ENCODE measurements at regions not wholly inside any gene's neighbourhood (a gene's known extent, or its start where the extent isn't known, plus 50 kb on each side); places are given as distances from the start of the nearest gene placed in this dataset.
"Not testable (repeated sequence)": the region's sequence is repeated elsewhere in the genome, so short reads cannot be mapped to it uniquely, and the experiment has no call there.

DNA sequence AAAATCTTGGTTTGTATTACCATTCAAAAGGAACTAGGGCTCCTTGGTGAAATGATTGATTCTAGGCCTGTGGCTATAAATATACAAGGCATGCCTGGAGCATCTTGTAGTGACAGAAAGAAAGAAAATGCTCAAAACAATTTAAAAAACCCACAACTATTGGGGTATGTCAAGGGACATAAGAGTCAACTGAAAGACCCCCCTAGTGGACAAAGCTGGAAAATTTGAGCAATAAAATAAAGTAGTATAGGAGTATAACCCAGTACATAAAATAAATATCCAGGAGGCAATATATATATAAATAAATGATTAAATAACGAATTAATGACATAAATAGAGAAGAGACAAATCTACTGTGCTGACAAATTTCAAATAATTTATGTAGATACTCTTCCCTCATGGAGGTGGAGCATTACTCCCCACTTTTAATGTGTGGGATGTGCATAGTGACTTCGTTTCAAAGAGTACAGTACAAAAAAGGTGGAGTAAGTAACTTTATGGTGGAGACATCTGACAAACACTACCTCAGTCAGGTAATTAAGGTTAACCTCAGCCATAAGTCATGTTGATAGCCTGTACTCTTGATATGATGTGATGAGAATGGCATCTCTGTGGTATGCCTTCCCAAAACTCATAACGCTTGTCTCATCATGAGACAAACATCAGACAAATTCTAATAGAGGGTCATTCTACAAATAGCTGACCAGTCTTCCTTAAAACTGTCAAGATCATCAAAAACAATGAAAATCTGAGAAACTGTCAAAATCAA, 185.0 kb upstream of the GLRA2 start:
- no peak overlapping the region for H3K4me3 ChIP-seq (replicated peaks; ENCODE audit: low read depth, low read length)
- no peak for DNase-seq (ENCODE audit: low read depth)
- TF ChIP-seq CTCF (IDR thresholded peaks at IDR 0.05; ENCODE audit: low read length, missing control alignments): no peak

DNA sequence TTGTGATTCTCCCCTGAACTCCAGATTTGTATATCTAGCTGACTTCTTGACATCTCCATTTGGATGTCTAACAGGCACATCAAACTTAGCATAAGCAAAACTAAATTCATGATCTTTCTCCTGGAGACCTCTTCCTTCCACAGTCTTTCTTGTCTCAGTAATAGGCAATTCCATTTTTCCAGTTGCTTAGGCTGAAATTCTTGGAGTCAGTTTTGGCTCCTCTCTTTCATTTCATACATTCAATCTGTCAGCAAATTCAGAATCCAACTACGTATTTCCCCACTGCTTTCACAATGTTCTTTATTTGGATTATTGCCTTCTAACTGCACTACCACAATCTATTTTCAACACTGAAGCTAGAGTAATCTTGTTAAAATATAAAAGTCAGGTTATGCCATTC, 219.9 kb upstream of the GLRA2 start:
- no peak for DNase-seq (ENCODE audit: low read depth)
- H3K4me3 ChIP-seq (replicated peaks; ENCODE audit: low read depth, low read length): no peak overlapping the region
- TF ChIP-seq CTCF (IDR thresholded peaks at IDR 0.05; ENCODE audit: low read length, missing control alignments): no peak

DNA sequence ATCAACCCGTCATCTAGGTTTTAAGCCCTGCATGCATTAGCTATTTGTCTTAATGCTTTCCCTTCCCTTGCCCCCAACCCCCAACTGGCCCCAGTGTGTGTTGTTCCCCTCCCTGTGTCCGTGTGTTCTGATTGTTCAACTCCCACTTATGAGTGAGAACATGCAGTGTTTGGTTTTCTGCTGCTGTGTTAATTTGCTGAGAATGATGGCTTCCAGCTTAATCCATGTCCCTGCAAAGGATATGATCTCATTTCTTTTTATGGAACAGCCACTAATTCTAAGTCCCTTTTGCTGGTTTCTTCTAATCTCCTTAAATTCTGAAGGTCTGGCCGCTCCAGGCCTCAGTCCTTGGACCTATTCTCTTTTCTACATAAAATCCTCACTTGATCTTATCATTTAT, 220.4 kb upstream of the GLRA2 start:
- not testable (repeated sequence) for H3K4me3 ChIP-seq (replicated peaks; ENCODE audit: low read depth, low read length); DNase-seq (ENCODE audit: low read depth)

DNA sequence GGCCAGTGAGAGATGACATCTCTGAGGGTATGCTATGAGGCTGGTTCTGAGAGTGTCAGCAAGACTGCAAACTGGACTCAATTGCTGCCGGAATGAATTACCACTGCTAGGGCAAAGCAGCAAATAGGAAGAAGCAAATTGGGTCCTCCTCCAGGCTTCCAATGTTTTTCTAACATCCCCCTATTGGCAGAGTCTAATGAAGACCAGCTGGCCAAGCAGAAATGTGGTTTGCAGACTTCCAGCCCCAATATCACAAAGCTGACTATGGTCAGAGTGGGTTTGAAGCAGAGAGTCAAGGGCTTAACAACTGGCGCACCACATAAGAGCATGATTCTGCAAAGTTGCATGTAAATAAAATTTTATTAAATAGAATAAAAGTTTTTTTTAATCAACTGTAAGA, 225.4 kb upstream of the GLRA2 start:
- TF ChIP-seq CTCF (IDR thresholded peaks at IDR 0.05; ENCODE audit: low read length, missing control alignments): no peak
- DNase-seq (ENCODE audit: low read depth): no peak
- no peak overlapping the region for H3K4me3 ChIP-seq (replicated peaks; ENCODE audit: low read depth, low read length)

GRCh38 chrX:14302561-14302960, 226.8 kb upstream of the GLRA2 start:
- DNase-seq (ENCODE audit: low read depth); H3K4me3 ChIP-seq (replicated peaks; ENCODE audit: low read depth, low read length): not testable (repeated sequence)

DNA sequence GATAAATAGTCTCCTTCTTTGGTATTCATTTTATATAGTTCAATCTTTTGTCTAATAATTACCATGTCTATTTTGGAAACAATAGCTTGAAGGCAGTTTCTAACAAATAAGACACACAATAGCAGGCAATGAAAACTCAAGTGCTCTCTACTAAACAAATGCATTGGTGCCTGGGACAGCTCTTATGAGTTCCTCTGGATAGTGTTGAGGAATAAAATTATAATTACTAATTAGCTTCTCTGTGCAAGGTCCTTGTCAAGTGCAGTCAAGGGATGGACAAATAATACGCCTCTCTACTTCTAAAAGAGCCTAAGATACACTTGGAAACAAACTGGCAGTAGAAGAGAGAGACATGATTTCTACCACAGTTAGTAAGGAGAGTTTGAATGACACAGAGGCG, 229.0 kb upstream of the GLRA2 start:
- TF ChIP-seq CTCF (IDR thresholded peaks at IDR 0.05; ENCODE audit: low read length, missing control alignments): no peak
- H3K4me3 ChIP-seq (replicated peaks; ENCODE audit: low read depth, low read length): no peak overlapping the region
- no peak for DNase-seq (ENCODE audit: low read depth)

DNA sequence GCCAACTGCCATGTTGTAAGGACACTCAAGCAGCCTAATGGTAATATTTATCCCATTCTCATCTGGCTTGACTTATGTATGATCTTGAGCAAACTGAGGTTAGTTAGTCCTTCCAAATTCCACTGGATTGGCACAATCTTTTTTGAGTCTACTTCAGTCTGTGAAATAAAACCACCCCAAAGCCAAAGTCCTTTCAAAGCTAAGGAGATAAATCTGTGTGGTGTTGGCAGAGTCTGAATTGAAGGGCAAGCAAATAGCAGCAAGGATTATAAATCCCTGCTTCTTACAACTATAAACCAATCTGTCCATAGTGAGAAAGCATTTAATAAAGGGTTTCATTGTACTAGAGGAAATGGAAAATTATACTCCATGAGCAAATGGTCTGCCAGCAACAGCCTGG, 233.9 kb upstream of the GLRA2 start:
- no peak for DNase-seq (ENCODE audit: low read depth)
- H3K4me3 ChIP-seq (replicated peaks; ENCODE audit: low read depth, low read length): no peak overlapping the region
- no peak for TF ChIP-seq CTCF (IDR thresholded peaks at IDR 0.05; ENCODE audit: low read length, missing control alignments)

- no peak overlapping the region for H3K4me3 ChIP-seq (replicated peaks; ENCODE audit: low read depth, low read length)
- no peak for TF ChIP-seq CTCF (IDR thresholded peaks at IDR 0.05; ENCODE audit: low read length, missing control alignments)
- no peak for DNase-seq (ENCODE audit: low read depth)
Measured at GRCh38 chrX:14291666-14292500, 237.5 kb upstream of the GLRA2 start.

Data from fibroblast of pulmonary artery (primary cell).